Nephron progenitor cell (in vitro differentiated cells): ENCODE measurements at regions not wholly inside any gene's neighbourhood (a gene's known extent, or its start where the extent isn't known, plus 50 kb on each side); places are given as distances from the start of the nearest gene placed in this dataset.

ENCODE experiments used
- DNase-seq: peaks from one replicate; pipeline ENCODE4 v3.0.0; 2021
- H3K27ac Mint-ChIP-seq: 2 replicates; pipeline ENCODE4 v1.8.0; 2021; ENCODE audit warnings: mild to moderate bottlenecking, moderate library complexity, mixed read lengths
- H3K27me3 Mint-ChIP-seq: 2 replicates; pipeline ENCODE4 v1.8.0; 2021; ENCODE audit warnings: mild to moderate bottlenecking, low read depth, mixed read lengths; ENCODE audit not compliant: poor library complexity
- H3K36me3 Mint-ChIP-seq: 2 replicates; pipeline ENCODE4 v1.8.0; 2021; ENCODE audit warnings: low read depth, mixed read lengths
- H3K4me1 Mint-ChIP-seq: 2 replicates; pipeline ENCODE4 v1.8.0; 2021; ENCODE audit warnings: mixed read lengths
- H3K4me3 Mint-ChIP-seq: 2 replicates; pipeline ENCODE4 v1.8.0; 2021; ENCODE audit warnings: mild to moderate bottlenecking, moderate library complexity, mixed read lengths
- H3K9me3 Mint-ChIP-seq: 2 replicates; pipeline ENCODE4 v1.8.0; 2021; ENCODE audit warnings: mild to moderate bottlenecking, moderate library complexity, mixed read lengths
- TF ChIP-seq, protein P1 (sequence below): fragments of 200-600 bp; sonication (generic); IDR thresholded peaks from 2 replicates; pipeline ENCODE4 v1.5.0; 2021; ENCODE audit warnings: antibody characterized with exemption

DNA sequence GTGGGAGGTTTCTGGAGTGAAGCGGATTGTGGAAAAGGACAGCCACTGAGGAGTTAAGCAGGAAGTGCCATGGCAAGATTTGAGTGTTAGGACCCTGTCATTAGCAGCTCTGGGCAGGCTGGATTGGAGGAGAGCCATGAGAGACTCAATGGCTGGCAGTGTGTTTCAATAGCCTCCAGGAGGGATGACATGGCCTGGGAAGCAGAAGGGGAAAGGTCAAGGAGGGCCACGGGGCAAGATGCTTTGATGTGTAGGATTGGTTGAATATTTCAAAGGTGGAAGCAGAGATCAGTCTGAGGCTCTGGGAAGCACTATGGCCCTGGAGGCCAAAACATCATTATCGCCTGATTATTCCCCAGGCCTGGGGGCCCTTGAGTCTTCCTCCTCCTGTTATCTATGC is 229.0 kb upstream of the HS6ST1 start:
- peaks cover 15% of the 10 kb centered on the region for H3K27me3 Mint-ChIP-seq
- H3K36me3 Mint-ChIP-seq = no peaks in the 10 kb centered on the region
- TF ChIP-seq, protein P1, sequence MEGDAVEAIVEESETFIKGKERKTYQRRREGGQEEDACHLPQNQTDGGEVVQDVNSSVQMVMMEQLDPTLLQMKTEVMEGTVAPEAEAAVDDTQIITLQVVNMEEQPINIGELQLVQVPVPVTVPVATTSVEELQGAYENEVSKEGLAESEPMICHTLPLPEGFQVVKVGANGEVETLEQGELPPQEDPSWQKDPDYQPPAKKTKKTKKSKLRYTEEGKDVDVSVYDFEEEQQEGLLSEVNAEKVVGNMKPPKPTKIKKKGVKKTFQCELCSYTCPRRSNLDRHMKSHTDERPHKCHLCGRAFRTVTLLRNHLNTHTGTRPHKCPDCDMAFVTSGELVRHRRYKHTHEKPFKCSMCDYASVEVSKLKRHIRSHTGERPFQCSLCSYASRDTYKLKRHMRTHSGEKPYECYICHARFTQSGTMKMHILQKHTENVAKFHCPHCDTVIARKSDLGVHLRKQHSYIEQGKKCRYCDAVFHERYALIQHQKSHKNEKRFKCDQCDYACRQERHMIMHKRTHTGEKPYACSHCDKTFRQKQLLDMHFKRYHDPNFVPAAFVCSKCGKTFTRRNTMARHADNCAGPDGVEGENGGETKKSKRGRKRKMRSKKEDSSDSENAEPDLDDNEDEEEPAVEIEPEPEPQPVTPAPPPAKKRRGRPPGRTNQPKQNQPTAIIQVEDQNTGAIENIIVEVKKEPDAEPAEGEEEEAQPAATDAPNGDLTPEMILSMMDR = no peak
- no peak overlapping the region for H3K27ac Mint-ChIP-seq
- H3K4me3 Mint-ChIP-seq = no peak overlapping the region
- no peak for DNase-seq
- no peaks in the 10 kb centered on the region for H3K9me3 Mint-ChIP-seq
- peaks cover 77% of the 10 kb centered on the region for H3K4me1 Mint-ChIP-seq

DNA sequence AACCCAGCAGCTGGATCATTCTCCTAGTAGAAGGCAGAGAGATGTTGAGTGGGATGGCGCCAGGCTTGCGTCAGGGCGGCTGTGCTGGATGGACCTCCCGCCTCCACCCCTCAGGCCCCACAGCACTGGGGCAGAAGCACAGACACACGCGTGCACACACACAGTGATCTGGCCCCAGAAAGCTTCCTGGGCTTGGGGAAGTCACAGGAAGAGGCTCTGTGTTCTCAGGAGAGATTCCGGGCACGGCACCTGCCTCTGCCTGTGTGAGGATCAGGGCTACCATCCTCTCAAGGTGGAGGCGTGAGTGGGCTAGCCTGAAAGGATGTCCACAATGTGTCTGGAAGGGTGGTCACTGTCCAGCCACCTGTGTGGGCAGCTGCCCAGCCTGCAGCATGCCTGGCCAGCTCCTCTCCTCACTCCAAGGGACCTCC is 229.8 kb upstream of the HS6ST1 start:
- Mint-ChIP-seq H3K36me3 (no peaks in the 10 kb centered on the region), H3K27ac (no peak overlapping the region), H3K9me3 (no peaks in the 10 kb centered on the region), H3K4me3 (no peak overlapping the region), H3K4me1 (peaks cover 73% of the 10 kb centered on the region), H3K27me3 (peaks cover 15% of the 10 kb centered on the region)
- TF ChIP-seq, protein P1 = no peak
- no peak for DNase-seq

DNA sequence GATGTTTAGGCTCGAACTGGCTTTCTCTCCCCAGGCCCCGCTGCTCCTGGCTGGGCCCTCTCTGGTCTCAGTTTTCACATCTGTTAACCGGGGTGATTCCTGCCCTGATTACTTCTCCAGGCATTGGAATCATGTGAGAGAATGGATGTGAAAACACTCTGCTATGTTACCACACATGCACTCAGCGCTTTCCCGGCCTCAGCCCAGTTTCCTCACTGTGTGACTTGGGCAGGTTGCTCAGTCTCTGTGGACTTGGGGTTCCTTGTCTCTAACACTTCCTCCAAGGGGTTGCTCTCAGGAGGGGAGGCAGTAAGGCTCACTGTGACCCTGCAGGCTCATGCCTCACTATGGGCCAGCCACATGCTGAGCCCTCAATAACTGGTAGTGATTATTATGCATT is 230.4 kb upstream of the HS6ST1 start:
- H3K27ac Mint-ChIP-seq = no peak overlapping the region
- TF ChIP-seq, protein P1 = no peak
- H3K36me3 Mint-ChIP-seq = no peaks in the 10 kb centered on the region
- DNase-seq = no peak
- no peak overlapping the region for H3K4me3 Mint-ChIP-seq
- no peaks in the 10 kb centered on the region for H3K9me3 Mint-ChIP-seq
- peaks cover 15% of the 10 kb centered on the region for H3K27me3 Mint-ChIP-seq
- peaks cover 67% of the 10 kb centered on the region for H3K4me1 Mint-ChIP-seq

DNA sequence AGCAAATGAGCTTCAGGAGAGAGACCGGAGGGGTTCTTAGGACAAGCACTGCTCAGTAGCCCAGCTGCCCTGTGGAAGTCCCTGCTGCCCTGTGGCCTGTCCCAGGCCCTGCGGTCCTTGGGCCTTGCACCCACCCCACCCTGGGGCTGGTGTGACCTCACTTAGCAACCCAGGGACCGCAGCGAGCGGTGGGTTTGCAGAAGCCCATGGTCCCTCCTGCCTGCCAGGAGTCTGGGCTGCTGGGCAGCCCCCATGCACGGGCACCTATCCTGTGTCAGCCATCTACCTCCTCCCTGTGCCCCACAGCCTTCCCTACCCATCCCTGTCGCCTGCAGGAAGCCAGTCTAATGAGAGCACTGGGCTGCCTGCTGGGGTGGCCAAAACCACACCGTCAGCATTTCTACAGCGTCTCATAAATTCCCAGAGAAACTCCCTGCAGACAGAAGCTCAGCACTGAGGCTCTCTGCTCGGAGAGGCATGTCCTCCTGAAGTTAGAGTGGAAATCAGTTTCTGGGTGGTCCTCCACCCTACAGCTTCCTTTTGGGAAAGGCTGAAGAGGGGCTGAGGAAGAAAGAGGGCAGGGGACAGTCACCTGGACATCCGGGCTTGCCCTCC is 231.1 kb upstream of the HS6ST1 start:
- H3K4me1 Mint-ChIP-seq = peaks cover 60% of the 10 kb centered on the region
- H3K36me3 Mint-ChIP-seq = no peaks in the 10 kb centered on the region
- H3K27me3 Mint-ChIP-seq = peaks cover 15% of the 10 kb centered on the region
- H3K4me3 Mint-ChIP-seq = no peak overlapping the region
- TF ChIP-seq, protein P1 = no peak
- peak; percentile 32 for DNase-seq
- H3K9me3 Mint-ChIP-seq = no peaks in the 10 kb centered on the region
- no peak overlapping the region for H3K27ac Mint-ChIP-seq

DNA sequence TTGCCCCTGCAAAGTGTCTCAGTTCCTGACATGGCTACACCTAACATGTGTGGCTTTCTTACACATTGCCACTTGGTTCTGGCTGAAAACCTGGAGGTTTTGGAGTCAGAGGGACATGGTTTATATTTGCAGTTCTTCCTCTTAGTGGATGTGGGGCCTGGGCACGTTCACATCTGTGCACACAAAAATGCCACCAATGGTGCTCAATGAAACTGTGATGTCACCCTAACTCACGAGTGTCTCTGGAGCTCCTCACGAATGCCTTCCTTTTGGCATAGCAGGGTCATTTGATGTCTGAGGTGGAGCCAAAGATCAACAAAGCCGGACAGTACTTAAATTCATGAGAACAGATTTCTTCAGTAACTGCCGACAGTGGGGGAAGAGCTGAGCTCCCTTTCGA is 231.7 kb upstream of the HS6ST1 start:
- Mint-ChIP-seq H3K36me3 (no peaks in the 10 kb centered on the region), H3K4me1 (peaks cover 55% of the 10 kb centered on the region), H3K27ac (no peak overlapping the region)

More for the DNA sequence above, 231.7 kb upstream of the HS6ST1 start:
- no peak for DNase-seq
- H3K9me3 Mint-ChIP-seq = no peaks in the 10 kb centered on the region
- H3K4me3 Mint-ChIP-seq = peak overlapping the region; percentile 58
- TF ChIP-seq, protein P1 = no peak
- peaks cover 15% of the 10 kb centered on the region for H3K27me3 Mint-ChIP-seq
